H1 (cell line): ENCODE measurements at regions not wholly inside any gene's neighbourhood (a gene's known extent, or its start where the extent isn't known, plus 50 kb on each side); places are given as distances from the start of the nearest gene placed in this dataset.

Experiments used
- CBX8 ChIP-seq: fragments of 300-800, 300-1000 bp; sonication (generic); IDR thresholded peaks from 2 replicates; pipeline ENCODE4 v1.7.1; 2016; ENCODE audit warnings: low read depth, low read length, borderline replicate concordance
- TF ChIP-seq, protein P1 (sequence below): IDR thresholded peaks from 2 replicates; pipeline ENCODE4 v1.6.1; 2011; ENCODE audit warnings: low read depth, mild to moderate bottlenecking, low read length; ENCODE audit not compliant: insufficient read depth

DNA sequence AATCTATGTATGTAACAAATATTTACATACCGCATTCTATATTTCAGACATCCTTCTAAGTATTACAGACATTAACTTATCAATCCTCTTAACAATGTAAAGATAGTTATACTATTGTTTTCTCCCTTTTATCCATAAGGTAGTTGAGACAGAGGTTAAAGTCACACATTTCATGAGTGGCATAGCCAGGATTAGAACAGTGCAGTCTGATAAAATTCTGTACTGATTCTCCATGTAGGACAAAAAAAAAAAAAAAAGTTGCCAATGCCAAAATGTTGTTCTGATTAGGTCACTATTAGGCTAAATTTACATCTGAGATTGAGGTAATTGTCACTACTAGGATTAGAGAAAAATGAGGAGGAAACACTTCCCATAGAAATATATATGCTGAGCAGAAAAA lies 629.2 kb downstream of the OTOL1 start (continued):
- TF ChIP-seq, protein P1, sequence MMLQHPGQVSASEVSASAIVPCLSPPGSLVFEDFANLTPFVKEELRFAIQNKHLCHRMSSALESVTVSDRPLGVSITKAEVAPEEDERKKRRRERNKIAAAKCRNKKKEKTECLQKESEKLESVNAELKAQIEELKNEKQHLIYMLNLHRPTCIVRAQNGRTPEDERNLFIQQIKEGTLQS: no peak
- no peak for TF ChIP-seq CBX8
